ENCODE measurements at regions not wholly inside any gene's neighbourhood (a gene's known extent, or its start where the extent isn't known, plus 50 kb on each side); places are given as distances from the start of the nearest gene placed in this dataset.
"Not testable (repeated sequence)": the region's sequence is repeated elsewhere in the genome, so short reads cannot be mapped to it uniquely, and the experiment has no call there.

- no peak for DNase-seq (ENCODE audit: low spot score)
Observed at GRCh38 chr2:40937284-40937683, 485.4 kb upstream of the SLC8A1 start.

- no peak for DNase-seq (ENCODE audit: low spot score)
Observed at GRCh38 chr2:40953341-40953740, 501.5 kb upstream of the SLC8A1 start.

- no peak for DNase-seq (ENCODE audit: low spot score)
Observed at GRCh38 chr2:40955042-40955441, 503.2 kb upstream of the SLC8A1 start.

GRCh38 chr2:40955635-40956034 lies 503.7 kb upstream of the SLC8A1 start:
- DNase-seq (ENCODE audit: low spot score), result no peak

GRCh38 chr2:40957508-40957907 lies 505.6 kb upstream of the SLC8A1 start:
- DNase-seq (ENCODE audit: low spot score), result no peak

GRCh38 chr2:40962026-40962425 lies 510.1 kb upstream of the SLC8A1 start:
- DNase-seq (ENCODE audit: low spot score), result no peak

GRCh38 chr2:40964509-40965250 lies 512.8 kb upstream of the SLC8A1 start:
- DNase-seq (ENCODE audit: low spot score), result no peak

- DNase-seq (ENCODE audit: low spot score), result no peak
Observed at GRCh38 chr2:40967451-40967850, 515.6 kb upstream of the SLC8A1 start.

- no peak for DNase-seq (ENCODE audit: low spot score)
Observed at GRCh38 chr2:40975151-40975550, 523.3 kb upstream of the SLC8A1 start.

- DNase-seq (ENCODE audit: low spot score), result no peak
Observed at GRCh38 chr2:40997362-40997761, 545.5 kb upstream of the SLC8A1 start.

GRCh38 chr2:41000374-41000773 lies 548.5 kb upstream of the SLC8A1 start:
- no peak for DNase-seq (ENCODE audit: low spot score)

- no peak for DNase-seq (ENCODE audit: low spot score)
Observed at GRCh38 chr2:41000906-41001305, 549.0 kb upstream of the SLC8A1 start.

- DNase-seq (ENCODE audit: low spot score), result no peak
Observed at GRCh38 chr2:41004700-41005099, 552.8 kb upstream of the SLC8A1 start.

- no peak for DNase-seq (ENCODE audit: low spot score)
Observed at GRCh38 chr2:41020358-41020757, 568.5 kb upstream of the SLC8A1 start.

GRCh38 chr2:41024816-41025215 lies 572.9 kb upstream of the SLC8A1 start:
- DNase-seq (ENCODE audit: low spot score), result no peak

- no peak for DNase-seq (ENCODE audit: low spot score)
Observed at GRCh38 chr2:41026613-41027012, 574.7 kb upstream of the SLC8A1 start.

- DNase-seq (ENCODE audit: low spot score), result no peak
Observed at GRCh38 chr2:41027095-41027494, 575.2 kb upstream of the SLC8A1 start.

GRCh38 chr2:41031282-41031681 lies 579.4 kb upstream of the SLC8A1 start:
- DNase-seq (ENCODE audit: low spot score), result no peak

GRCh38 chr2:41032715-41033114 lies 580.8 kb upstream of the SLC8A1 start:
- DNase-seq (ENCODE audit: low spot score), result no peak

- no peak for DNase-seq (ENCODE audit: low spot score)
Observed at GRCh38 chr2:41033127-41033526, 581.2 kb upstream of the SLC8A1 start.

- no peak for DNase-seq (ENCODE audit: low spot score)
Observed at GRCh38 chr2:41038408-41038807, 586.5 kb upstream of the SLC8A1 start.

GRCh38 chr2:41039750-41040149 lies 587.9 kb upstream of the SLC8A1 start:
- not testable (repeated sequence) for DNase-seq (ENCODE audit: low spot score)

GRCh38 chr2:41040782-41041520 lies 589.1 kb upstream of the SLC8A1 start:
- DNase-seq (ENCODE audit: low spot score), result no peak

GRCh38 chr2:41042343-41042742 lies 590.5 kb upstream of the SLC8A1 start:
- no peak for DNase-seq (ENCODE audit: low spot score)
